SU-DHL-6 (cell line): ENCODE measurements at regions not wholly inside any gene's neighbourhood (a gene's known extent, or its start where the extent isn't known, plus 50 kb on each side); places are given as distances from the start of the nearest gene placed in this dataset.

Experiments used
- H2AFZ ChIP-seq: fragments of 200-600 bp; sonication (generic); 2 replicates; pipeline ENCODE4 v1.6.1; 2014; ENCODE audit warnings: low read depth, mild to moderate bottlenecking, moderate library complexity, mixed read lengths, antibody characterized with exemption, low read length; ENCODE audit not compliant: severe bottlenecking
- H3F3A ChIP-seq: fragments of 200-600 bp; shearing (Covaris generic); 2 replicates; pipeline ENCODE4 v1.6.0; 2016; ENCODE audit warnings: antibody characterized with exemption, mild to moderate bottlenecking; ENCODE audit not compliant: insufficient read depth
- H3K27ac ChIP-seq: fragments of 200-600 bp; sonication (generic); 2 replicates; pipeline ENCODE4 v1.5.1; 2016; ENCODE audit warnings: low read depth, mild to moderate bottlenecking, low read length, moderate library complexity, mixed read lengths
- H3K27me3 ChIP-seq: fragments of 200-600 bp; sonication (generic), shearing (Covaris generic); 2 replicates; pipeline ENCODE4 v1.6.0; 2014; ENCODE audit warnings: mild to moderate bottlenecking, low read length
- H3K36me3 ChIP-seq: fragments of 200-600 bp; sonication (generic); 2 replicates; pipeline ENCODE4 v1.6.1; 2014; ENCODE audit warnings: mild to moderate bottlenecking, low read length, mixed read lengths
- H3K4me2 ChIP-seq: fragments of 300-600, 200-600 bp; shearing (Covaris generic), sonication (generic); 2 replicates; pipeline ENCODE4 v1.6.0; 2014; ENCODE audit warnings: low read length, low read depth, mild to moderate bottlenecking; ENCODE audit not compliant: poor library complexity, severe bottlenecking
- H3K4me3 ChIP-seq: fragments of 200-600 bp; sonication (generic); 2 replicates; pipeline ENCODE4 v1.5.1; 2014; ENCODE audit warnings: antibody characterized with exemption, low read length, mild to moderate bottlenecking, mixed read lengths; ENCODE audit not compliant: insufficient read depth, poor library complexity, severe bottlenecking
- H3K79me2 ChIP-seq: fragments of 200-600 bp; sonication (generic); 2 replicates; pipeline ENCODE4 v1.6.1; 2014; ENCODE audit warnings: mild to moderate bottlenecking, low read length, moderate library complexity; ENCODE audit not compliant: insufficient read depth
- H3K9ac ChIP-seq: fragments of 200-600 bp; sonication (generic); 2 replicates; pipeline ENCODE4 v1.7.0; 2014; ENCODE audit warnings: mild to moderate bottlenecking, low read length
- H3K9me2 ChIP-seq: fragments of 200-600 bp; sonication (generic); replicated peaks from 2 replicates; pipeline ENCODE4 v1.6.1; 2014; ENCODE audit warnings: low read length; ENCODE audit not compliant: insufficient read depth
- H3K9me3 ChIP-seq: fragments of 200-600 bp; sonication (generic); 2 replicates; pipeline ENCODE4 v1.6.1; 2014; ENCODE audit warnings: low read length, mixed read lengths; ENCODE audit not compliant: insufficient read depth
- H4K20me1 ChIP-seq: fragments of 200-600 bp; sonication (generic); 2 replicates; pipeline ENCODE4 v1.6.1; 2014; ENCODE audit warnings: low read depth, mild to moderate bottlenecking, antibody characterized with exemption, low read length, moderate library complexity, mixed read lengths
- CTCF ChIP-seq: fragments of 200-600 bp; sonication (generic); IDR thresholded peaks from one replicate; pipeline ENCODE4 v1.5.1; 2017; ENCODE audit warnings: antibody characterized with exemption, mild to moderate bottlenecking, low read length, moderate library complexity; ENCODE audit not compliant: insufficient read depth, poor library complexity, severe bottlenecking
- EZH2phosphoT487 ChIP-seq: fragments of 200-600 bp; sonication (generic), shearing (Covaris generic); conservative IDR thresholded peaks from 2 replicates; pipeline ENCODE4 v1.6.1; 2018; ENCODE audit warnings: mild to moderate bottlenecking, antibody characterized with exemption, low read length, moderate library complexity, mixed read lengths

GRCh38 chr22:27627901-27628300 lies 173.7 kb downstream of the MN1 start:
- Histone ChIP-seq H4K20me1 (no peaks in the 10 kb centered on the region), H2AFZ (no peak overlapping the region), H3F3A (no peaks in the 10 kb centered on the region), H3K4me2 (no peak overlapping the region), H3K27ac (no peak overlapping the region), H3K36me3 (no peaks in the 10 kb centered on the region), H3K9me2 (no peaks in the 10 kb centered on the region), H3K79me2 (no peaks in the 10 kb centered on the region), H3K9me3 (no peaks in the 10 kb centered on the region), H3K9ac (no peak overlapping the region), H3K4me3 (no peak overlapping the region), H3K27me3 (no peaks in the 10 kb centered on the region)
- TF ChIP-seq EZH2phosphoT487 (no peak), CTCF (no peak)

GRCh38 chr22:27628341-27628740 lies 173.2 kb downstream of the MN1 start:
- Histone ChIP-seq H3K36me3 (no peaks in the 10 kb centered on the region), H3K4me3 (no peak overlapping the region), H3K9me3 (no peaks in the 10 kb centered on the region), H3K9me2 (no peaks in the 10 kb centered on the region), H3K27ac (no peak overlapping the region), H3K27me3 (no peaks in the 10 kb centered on the region), H4K20me1 (no peaks in the 10 kb centered on the region), H3K79me2 (no peaks in the 10 kb centered on the region), H2AFZ (no peak overlapping the region), H3K4me2 (no peak overlapping the region), H3K9ac (no peak overlapping the region), H3F3A (no peaks in the 10 kb centered on the region)
- TF ChIP-seq EZH2phosphoT487 (no peak), CTCF (no peak)

- H3F3A ChIP-seq: no peaks in the 10 kb centered on the region
- no peaks in the 10 kb centered on the region for H4K20me1 ChIP-seq
- H3K27ac ChIP-seq: no peak overlapping the region
- H3K79me2 ChIP-seq: no peaks in the 10 kb centered on the region
- H3K4me3 ChIP-seq: no peak overlapping the region
- no peaks in the 10 kb centered on the region for H3K9me3 ChIP-seq
- no peaks in the 10 kb centered on the region for H3K9me2 ChIP-seq
- no peaks in the 10 kb centered on the region for H3K36me3 ChIP-seq
- no peaks in the 10 kb centered on the region for H3K27me3 ChIP-seq
- TF ChIP-seq CTCF (no peak), EZH2phosphoT487 (no peak)
- no peak overlapping the region for H3K4me2 ChIP-seq
- no peak overlapping the region for H2AFZ ChIP-seq
- no peak overlapping the region for H3K9ac ChIP-seq
These were observed 172.5 kb downstream of the MN1 start for GRCh38 chr22:27628891-27629631.
